Hematopoietic multipotent progenitor cell treated with erythropoietin and hydrocortisone succinate and interleukin-3 and kit ligand, for 8 days (in vitro differentiated cells): ENCODE measurements at regions not wholly inside any gene's neighbourhood (a gene's known extent, or its start where the extent isn't known, plus 50 kb on each side); places are given as distances from the start of the nearest gene placed in this dataset.

Experiments used
- DNase-seq: peaks from one replicate; pipeline ENCODE4 v3.0.0-alpha.2; 2015

GRCh38 chr5:29924107-29924506, 1269.4 kb upstream of the CDH6 start:
- no peak for DNase-seq

- no peak for DNase-seq
Measured at GRCh38 chr5:29905626-29906353, 1287.7 kb upstream of the CDH6 start.

- no peak for DNase-seq
Measured at GRCh38 chr5:29902859-29903258, 1290.6 kb upstream of the CDH6 start.

GRCh38 chr5:29899583-29899982, 1293.9 kb upstream of the CDH6 start:
- no peak for DNase-seq

GRCh38 chr5:29897916-29898315, 1295.6 kb upstream of the CDH6 start:
- DNase-seq = no peak

- DNase-seq = no peak
Measured at GRCh38 chr5:29896646-29897045, 1296.8 kb upstream of the CDH6 start.

- DNase-seq = no peak
Measured at GRCh38 chr5:29894668-29895067, 1298.8 kb upstream of the CDH6 start.

GRCh38 chr5:29889051-29889450, 1304.4 kb upstream of the CDH6 start:
- DNase-seq = no peak

- DNase-seq = no peak
Measured at GRCh38 chr5:29885595-29885994, 1307.9 kb upstream of the CDH6 start.

GRCh38 chr5:29882036-29882435, 1311.5 kb upstream of the CDH6 start:
- DNase-seq = no peak

GRCh38 chr5:29879401-29879800, 1314.1 kb upstream of the CDH6 start:
- no peak for DNase-seq

GRCh38 chr5:29878599-29878998, 1314.9 kb upstream of the CDH6 start:
- DNase-seq = no peak

- DNase-seq = no peak
Measured at GRCh38 chr5:29867155-29867554, 1326.3 kb upstream of the CDH6 start.

- DNase-seq = no peak
Measured at GRCh38 chr5:29853711-29854220, 1339.7 kb upstream of the CDH6 start.

GRCh38 chr5:29852329-29852728, 1341.2 kb upstream of the CDH6 start:
- no peak for DNase-seq

- DNase-seq = no peak
Measured at GRCh38 chr5:29845206-29845605, 1348.3 kb upstream of the CDH6 start.

- no peak for DNase-seq
Measured at GRCh38 chr5:29833394-29833793, 1360.1 kb upstream of the CDH6 start.

- no peak for DNase-seq
Measured at GRCh38 chr5:29822521-29822920, 1371.0 kb upstream of the CDH6 start.

- peak; percentile 75 for DNase-seq
Measured at GRCh38 chr5:29811914-29812679, 1381.4 kb upstream of the CDH6 start.

GRCh38 chr5:29805804-29806203, 1387.7 kb upstream of the CDH6 start:
- DNase-seq = no peak

GRCh38 chr5:29800752-29801151, 1392.7 kb upstream of the CDH6 start:
- no peak for DNase-seq

GRCh38 chr5:29796013-29796412, 1397.5 kb upstream of the CDH6 start:
- DNase-seq = peak; percentile 97

GRCh38 chr5:29795096-29795652, 1398.3 kb upstream of the CDH6 start:
- peak; percentile 48 for DNase-seq
